Endothelial cell (in vitro differentiated cells): ENCODE measurements at regions not wholly inside any gene's neighbourhood (a gene's known extent, or its start where the extent isn't known, plus 50 kb on each side); places are given as distances from the start of the nearest gene placed in this dataset.
"Not testable (repeated sequence)": the region's sequence is repeated elsewhere in the genome, so short reads cannot be mapped to it uniquely, and the experiment has no call there.

Source experiments
- DNase-seq: peaks from one replicate; pipeline ENCODE4 v3.0.0; 2021; ENCODE audit warnings: low spot score
- H3K27ac Mint-ChIP-seq: one replicate; pipeline ENCODE4 v1.8.0; 2021; ENCODE audit warnings: mixed read lengths, inconsistent platforms; ENCODE audit not compliant: unreplicated experiment
- H3K27me3 Mint-ChIP-seq: one replicate; pipeline ENCODE4 v1.8.0; 2021; ENCODE audit warnings: mild to moderate bottlenecking, moderate library complexity, mixed read lengths, inconsistent platforms; ENCODE audit not compliant: unreplicated experiment
- H3K36me3 Mint-ChIP-seq: one replicate; pipeline ENCODE4 v1.8.0; 2021; ENCODE audit warnings: mild to moderate bottlenecking, low read depth, mixed read lengths, inconsistent platforms; ENCODE audit not compliant: unreplicated experiment
- H3K4me1 Mint-ChIP-seq: one replicate; pipeline ENCODE4 v1.8.0; 2021; ENCODE audit warnings: mild to moderate bottlenecking, mixed read lengths, inconsistent platforms; ENCODE audit not compliant: unreplicated experiment
- H3K4me3 Mint-ChIP-seq: one replicate; pipeline ENCODE4 v1.8.0; 2021; ENCODE audit warnings: mild to moderate bottlenecking, mixed read lengths, inconsistent platforms; ENCODE audit not compliant: unreplicated experiment
- H3K9me3 Mint-ChIP-seq: one replicate; pipeline ENCODE4 v1.8.0; 2021; ENCODE audit warnings: mixed read lengths, inconsistent platforms; ENCODE audit not compliant: unreplicated experiment
- TF ChIP-seq, protein P1 (sequence below): fragments of 200-600 bp; sonication (generic); IDR thresholded peaks from one replicate; pipeline ENCODE4 v1.5.0; 2021; ENCODE audit warnings: antibody characterized with exemption; ENCODE audit not compliant: unreplicated experiment

DNA sequence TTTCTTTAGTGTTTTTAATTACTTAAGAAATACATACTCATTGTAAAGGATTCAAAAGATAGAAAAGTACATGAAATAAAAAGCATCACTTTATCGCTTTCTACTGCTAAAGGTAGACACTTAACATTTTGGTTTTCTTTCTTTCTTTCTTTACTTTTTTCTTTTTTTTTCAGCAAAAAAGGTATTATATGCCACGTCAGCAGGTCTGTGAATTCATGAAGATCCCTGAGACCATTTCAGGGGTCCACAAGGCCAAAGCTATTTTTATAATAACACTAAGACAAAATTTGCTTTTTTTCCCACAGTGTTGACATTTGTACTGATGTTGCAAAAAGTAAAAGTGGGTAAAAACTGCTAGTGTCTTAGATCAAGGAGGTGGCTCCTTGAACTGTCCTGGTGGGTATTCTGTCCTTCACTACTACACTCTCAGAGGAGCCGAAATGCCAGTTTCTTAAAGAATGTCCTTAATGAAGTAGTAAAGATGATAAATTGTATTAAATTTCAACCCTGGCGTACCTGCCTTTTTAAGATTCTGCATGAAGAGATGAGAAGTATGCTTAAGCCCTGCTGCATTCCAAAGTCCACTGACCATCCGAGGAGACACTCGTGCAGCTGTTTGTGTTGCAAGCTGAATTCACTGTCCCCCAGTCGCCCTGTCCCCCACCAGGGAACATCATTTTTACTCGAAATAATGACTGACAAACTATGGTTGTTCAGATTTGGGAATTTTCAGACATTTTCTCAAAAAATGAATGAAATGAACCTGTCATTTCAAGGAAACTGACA lies 106.7 kb upstream of the PIAS1 start:
- H3K36me3 Mint-ChIP-seq = no peaks in the 10 kb centered on the region

DNA sequence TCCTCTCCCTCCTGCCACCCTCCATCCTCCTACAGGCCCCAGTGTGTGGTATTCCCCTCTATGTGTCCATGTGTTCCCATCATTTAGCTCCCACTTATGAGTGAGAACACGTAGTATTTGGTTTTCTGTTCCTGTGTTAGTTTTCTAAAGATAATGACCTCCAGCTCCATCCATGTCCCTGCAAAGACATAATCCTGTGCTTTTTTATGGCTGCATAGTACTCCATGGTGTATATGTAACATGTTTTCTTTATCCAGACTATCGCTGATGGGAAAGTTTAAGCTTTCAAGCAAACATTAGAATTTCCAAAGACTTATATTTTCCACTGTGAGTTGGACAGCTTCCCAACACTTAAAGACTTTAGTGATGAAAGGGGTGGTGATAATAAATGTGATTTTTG lies 105.9 kb upstream of the PIAS1 start:
- H3K9me3 Mint-ChIP-seq = no peaks in the 10 kb centered on the region
- H3K4me3 Mint-ChIP-seq = no peak overlapping the region
- peaks cover 31% of the 10 kb centered on the region for H3K4me1 Mint-ChIP-seq
- no peaks in the 10 kb centered on the region for H3K36me3 Mint-ChIP-seq
- H3K27ac Mint-ChIP-seq = no peak overlapping the region
- H3K27me3 Mint-ChIP-seq = no peaks in the 10 kb centered on the region
- no peak for DNase-seq
- TF ChIP-seq, protein P1, sequence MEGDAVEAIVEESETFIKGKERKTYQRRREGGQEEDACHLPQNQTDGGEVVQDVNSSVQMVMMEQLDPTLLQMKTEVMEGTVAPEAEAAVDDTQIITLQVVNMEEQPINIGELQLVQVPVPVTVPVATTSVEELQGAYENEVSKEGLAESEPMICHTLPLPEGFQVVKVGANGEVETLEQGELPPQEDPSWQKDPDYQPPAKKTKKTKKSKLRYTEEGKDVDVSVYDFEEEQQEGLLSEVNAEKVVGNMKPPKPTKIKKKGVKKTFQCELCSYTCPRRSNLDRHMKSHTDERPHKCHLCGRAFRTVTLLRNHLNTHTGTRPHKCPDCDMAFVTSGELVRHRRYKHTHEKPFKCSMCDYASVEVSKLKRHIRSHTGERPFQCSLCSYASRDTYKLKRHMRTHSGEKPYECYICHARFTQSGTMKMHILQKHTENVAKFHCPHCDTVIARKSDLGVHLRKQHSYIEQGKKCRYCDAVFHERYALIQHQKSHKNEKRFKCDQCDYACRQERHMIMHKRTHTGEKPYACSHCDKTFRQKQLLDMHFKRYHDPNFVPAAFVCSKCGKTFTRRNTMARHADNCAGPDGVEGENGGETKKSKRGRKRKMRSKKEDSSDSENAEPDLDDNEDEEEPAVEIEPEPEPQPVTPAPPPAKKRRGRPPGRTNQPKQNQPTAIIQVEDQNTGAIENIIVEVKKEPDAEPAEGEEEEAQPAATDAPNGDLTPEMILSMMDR = no peak

More for the DNA sequence above, 106.7 kb upstream of the PIAS1 start:
- Mint-ChIP-seq H3K4me1 (peaks cover 31% of the 10 kb centered on the region), H3K9me3 (no peaks in the 10 kb centered on the region), H3K27me3 (no peaks in the 10 kb centered on the region), H3K4me3 (no peak overlapping the region), H3K27ac (peak overlapping the region; percentile 11)
- DNase-seq = no peak
- TF ChIP-seq, protein P1 = no peak

DNA sequence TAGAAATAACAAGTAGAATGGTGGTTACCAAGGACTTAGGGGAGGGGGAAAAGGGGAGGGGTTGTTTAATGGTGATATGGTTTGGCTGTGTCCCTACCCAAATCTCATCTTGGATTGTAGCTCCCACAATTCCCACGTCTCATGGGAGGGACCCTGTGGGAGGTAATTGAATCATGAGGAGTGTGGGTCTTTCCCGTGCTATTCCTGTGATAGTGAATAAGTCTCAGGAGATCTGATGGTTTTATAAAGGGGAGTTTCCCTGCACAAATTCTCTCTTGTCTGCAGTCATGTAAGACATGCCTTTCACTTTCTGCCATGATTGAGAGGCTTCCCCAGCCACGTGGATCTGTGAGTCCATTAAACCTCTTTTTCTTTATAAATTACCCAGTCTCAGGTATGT lies 102.9 kb upstream of the PIAS1 start:
- not testable (repeated sequence) for H3K27me3 Mint-ChIP-seq, H3K9me3 Mint-ChIP-seq, H3K4me3 Mint-ChIP-seq, H3K4me1 Mint-ChIP-seq, H3K36me3 Mint-ChIP-seq, H3K27ac Mint-ChIP-seq, DNase-seq

DNA sequence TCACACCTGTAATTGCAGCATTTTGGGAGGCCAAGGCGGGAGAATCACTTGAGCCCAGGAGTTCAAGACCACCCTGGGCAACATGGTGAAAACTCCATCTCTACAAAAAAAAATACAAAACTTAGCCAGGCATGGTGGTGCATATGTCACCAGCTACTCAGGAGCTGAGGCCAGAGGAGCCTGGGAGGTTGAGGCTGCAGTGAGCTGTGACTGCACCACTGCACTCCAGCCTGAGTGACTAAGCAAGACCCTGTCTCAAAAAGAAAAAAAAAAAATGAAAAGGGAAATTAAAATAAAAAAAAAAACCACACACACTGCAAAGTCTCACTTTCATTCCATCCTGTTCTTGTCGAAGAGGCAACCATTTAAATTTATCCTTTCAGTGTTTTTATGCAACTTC lies 100.8 kb upstream of the PIAS1 start:
- Mint-ChIP-seq H3K27ac (no peak overlapping the region), H3K36me3 (no peaks in the 10 kb centered on the region), H3K4me3 (no peak overlapping the region), H3K27me3 (no peaks in the 10 kb centered on the region), H3K4me1 (no peaks in the 10 kb centered on the region), H3K9me3 (no peaks in the 10 kb centered on the region)
- no peak for DNase-seq
- TF ChIP-seq, protein P1 = no peak

DNA sequence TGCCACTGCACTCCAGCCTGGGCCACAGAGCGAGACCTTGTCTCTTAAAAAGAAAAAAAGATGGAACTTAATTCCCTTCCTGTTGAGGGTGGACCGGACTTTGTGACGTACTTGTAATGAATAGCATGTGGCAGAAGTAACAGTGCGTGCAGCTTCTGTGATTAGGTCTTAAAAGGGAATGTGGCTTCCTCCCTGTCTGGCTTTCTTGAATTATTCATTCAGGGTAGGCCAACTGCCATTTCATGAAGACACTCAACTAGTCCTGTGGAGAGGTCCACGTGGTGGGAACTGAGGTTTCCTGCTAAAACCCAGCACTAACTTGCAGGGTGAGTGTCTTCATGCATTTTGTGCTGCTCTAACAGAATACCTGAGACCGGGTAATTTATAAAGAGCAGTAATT lies 98.9 kb upstream of the PIAS1 start:
- no peaks in the 10 kb centered on the region for H3K9me3 Mint-ChIP-seq
- H3K27me3 Mint-ChIP-seq = no peaks in the 10 kb centered on the region
- no peak overlapping the region for H3K4me3 Mint-ChIP-seq
- TF ChIP-seq, protein P1 = no peak
- no peak overlapping the region for H3K27ac Mint-ChIP-seq
- no peak for DNase-seq
- H3K36me3 Mint-ChIP-seq = no peaks in the 10 kb centered on the region
- no peaks in the 10 kb centered on the region for H3K4me1 Mint-ChIP-seq
